CD4-positive, alpha-beta T cell (primary cell): ENCODE measurements at regions not wholly inside any gene's neighbourhood (a gene's known extent, or its start where the extent isn't known, plus 50 kb on each side); places are given as distances from the start of the nearest gene placed in this dataset.

Experiments used
- ATAC-seq: fragments of 200-7000 bp; cut with Tn5 transposase; one replicate; pipeline ENCODE4 v1.10.0; 2022; ENCODE audit warnings: mild to moderate bottlenecking; ENCODE audit not compliant: poor library complexity
- CTCF ChIA-PET: fragments of 350-600 bp; sonication (Branson Sonifier 250); formaldehyde crosslinking; loops from one replicate; lab custom pipeline; 2021; ENCODE audit warnings: antibody characterized with exemption, inconsistent platforms; lab: Charles Lee
- POLR2A ChIA-PET: fragments of 350-600 bp; sonication (Branson Sonifier 250); formaldehyde crosslinking; loops from one replicate; lab custom pipeline; 2021; ENCODE audit warnings: antibody characterized with exemption, inconsistent platforms; lab: Charles Lee
- DNase-seq, 14 experiments: peaks; one replicate each; pipeline ENCODE4 v3.0.0-alpha.2; 2013 to 2020; ENCODE audit warnings: mixed read lengths in 2 of 14
- H3K27ac ChIP-seq, 2 donors: one replicate each; pipeline versions ENCODE4 v1.5.1 to v1.7.0; 2013; ENCODE audit warnings: low read length in 2 of 2, low read depth in 1 of 2, mild to moderate bottlenecking in 1 of 2
- H3K27me3 ChIP-seq, 2 experiments: 1 replicate in 1 of 2; 2 replicates in 1 of 2; pipeline versions ENCODE4 v1.6.1 to v1.7.0; 2013; ENCODE audit warnings: low read length in 2 of 2, control low read depth in 1 of 2, mild to moderate bottlenecking in 1 of 2, moderate library complexity in 1 of 2; ENCODE audit not compliant: insufficient read depth in 2 of 2, control insufficient read depth in 1 of 2
- H3K36me3 ChIP-seq: one replicate; pipeline ENCODE4 v1.6.1; 2013; ENCODE audit warnings: low read length, control low read depth; ENCODE audit not compliant: insufficient read depth
- H3K4me1 ChIP-seq: one replicate; pipeline ENCODE4 v1.6.1; 2013; ENCODE audit warnings: low read length, control low read depth; ENCODE audit not compliant: insufficient read depth
- H3K4me3 ChIP-seq: one replicate; pipeline ENCODE4 v1.5.1; 2013; ENCODE audit warnings: mild to moderate bottlenecking, low read length, moderate library complexity
- H3K9me3 ChIP-seq, 2 experiments: 1 replicate in 1 of 2; 2 replicates in 1 of 2; pipeline versions ENCODE4 v1.6.1 to v1.7.0; 2013; ENCODE audit warnings: low read length in 2 of 2, mild to moderate bottlenecking in 2 of 2, control low read depth in 1 of 2, moderate library complexity in 1 of 2; ENCODE audit not compliant: control insufficient read depth in 1 of 2, insufficient read depth in 1 of 2
- H3K27ac Mint-ChIP-seq: one replicate; pipeline ENCODE4 v1.8.0; 2020; ENCODE audit warnings: mixed read lengths
- H3K27me3 Mint-ChIP-seq: one replicate; pipeline ENCODE4 v1.8.0; 2021; ENCODE audit warnings: mixed read lengths
- H3K36me3 Mint-ChIP-seq: one replicate; pipeline ENCODE4 v1.8.0; 2021; ENCODE audit warnings: low read depth, mixed read lengths
- H3K4me1 Mint-ChIP-seq: one replicate; pipeline ENCODE4 v1.8.0; 2021; ENCODE audit warnings: low read depth, mixed read lengths
- H3K4me3 Mint-ChIP-seq: one replicate; pipeline ENCODE4 v1.8.0; 2020; ENCODE audit warnings: mild to moderate bottlenecking, mixed read lengths
- H3K9me3 Mint-ChIP-seq: one replicate; pipeline ENCODE4 v1.8.0; 2020; ENCODE audit warnings: mixed read lengths
- CTCF ChIP-seq: fragments of 200-600 bp; IDR thresholded peaks from one replicate; pipeline ENCODE4 v1.8.0; 2022; ENCODE audit warnings: antibody characterized with exemption, mild to moderate bottlenecking
- intact Hi-C, 2 experiments: fragments of 100-400 bp; cut with DNase I in 1 of 2; cut with micrococcal nuclease in 1 of 2; formaldehyde crosslinking; loops; one replicate each; pipeline versions ENCODE4 v1.15.1 to v1.9.0; 2023 to 2025; cut with DNase I, micrococcal nuclease

- Mint-ChIP-seq H3K4me1 (no peaks in the 10 kb centered on the region), H3K4me3 (no peak overlapping the region), H3K36me3 (no peaks in the 10 kb centered on the region), H3K27ac (no peak overlapping the region), H3K27me3 (no peaks in the 10 kb centered on the region), H3K9me3 (peaks cover 2% of the 10 kb centered on the region)
- Histone ChIP-seq H3K27me3 (peaks cover 0 to 4% of the 10 kb centered on the region in 2 experiments), H3K27ac (no peak overlapping the region), H3K4me1 (no peaks in the 10 kb centered on the region), H3K9me3 (no peaks in the 10 kb centered on the region), H3K4me3 (no peak overlapping the region), H3K36me3 (no peaks in the 10 kb centered on the region)
- POLR2A ChIA-PET: no interaction called here
- TF ChIP-seq CTCF: no peak
- intact Hi-C loops: no loop called here
- CTCF ChIA-PET: no interaction called here
- DNase-seq (no peak), ATAC-seq (no peak)
Measured at GRCh38 chr6:82097676-82098075, 149.9 kb downstream of the IBTK start.

- no peak for DNase-seq
- Mint-ChIP-seq H3K27me3 (no peaks in the 10 kb centered on the region), H3K4me3 (no peak overlapping the region), H3K27ac (no peak overlapping the region), H3K36me3 (no peaks in the 10 kb centered on the region), H3K4me1 (no peaks in the 10 kb centered on the region), H3K9me3 (peaks cover 2% of the 10 kb centered on the region)
- no peak for TF ChIP-seq CTCF
- ATAC-seq: no peak
- intact Hi-C loops: no loop called here
- H3K27me3 ChIP-seq: peaks cover 0 to 4% of the 10 kb centered on the region in 2 experiments
- H3K4me3 ChIP-seq: no peak overlapping the region
- no peaks in the 10 kb centered on the region for H3K9me3 ChIP-seq
- H3K27ac ChIP-seq: no peak overlapping the region
- no peaks in the 10 kb centered on the region for H3K36me3 ChIP-seq
- ChIA-PET POLR2A (no interaction called here), CTCF (no interaction called here)
- H3K4me1 ChIP-seq: no peaks in the 10 kb centered on the region
Measured at GRCh38 chr6:82095091-82095490, 152.5 kb downstream of the IBTK start.

- ATAC-seq (no peak), DNase-seq (no peak)
- no peak overlapping the region for H3K27ac ChIP-seq
- Mint-ChIP-seq H3K9me3 (peaks cover 2% of the 10 kb centered on the region), H3K36me3 (no peaks in the 10 kb centered on the region), H3K27me3 (no peaks in the 10 kb centered on the region), H3K27ac (no peak overlapping the region), H3K4me3 (no peak overlapping the region), H3K4me1 (no peaks in the 10 kb centered on the region)
- CTCF ChIA-PET: no interaction called here
- no peak for TF ChIP-seq CTCF
- H3K36me3 ChIP-seq: no peaks in the 10 kb centered on the region
- H3K9me3 ChIP-seq: no peaks in the 10 kb centered on the region
- H3K4me3 ChIP-seq: no peak overlapping the region
- H3K27me3 ChIP-seq: peaks cover 0 to 4% of the 10 kb centered on the region in 2 experiments
- H3K4me1 ChIP-seq: no peaks in the 10 kb centered on the region
- POLR2A ChIA-PET: no interaction called here
- intact Hi-C loops: no loop called here
Measured at GRCh38 chr6:82094166-82094806, 153.3 kb downstream of the IBTK start.
